ENCODE measurements at regions not wholly inside any gene's neighbourhood (a gene's known extent, or its start where the extent isn't known, plus 50 kb on each side); places are given as distances from the start of the nearest gene placed in this dataset.
"Not testable (repeated sequence)": the region's sequence is repeated elsewhere in the genome, so short reads cannot be mapped to it uniquely, and the experiment has no call there.

- no peak for DNase-seq (ENCODE audit: low spot score)
Observed at GRCh38 chr3:23709987-23710386, 95.8 kb upstream of the UBE2E1 start.

DNA sequence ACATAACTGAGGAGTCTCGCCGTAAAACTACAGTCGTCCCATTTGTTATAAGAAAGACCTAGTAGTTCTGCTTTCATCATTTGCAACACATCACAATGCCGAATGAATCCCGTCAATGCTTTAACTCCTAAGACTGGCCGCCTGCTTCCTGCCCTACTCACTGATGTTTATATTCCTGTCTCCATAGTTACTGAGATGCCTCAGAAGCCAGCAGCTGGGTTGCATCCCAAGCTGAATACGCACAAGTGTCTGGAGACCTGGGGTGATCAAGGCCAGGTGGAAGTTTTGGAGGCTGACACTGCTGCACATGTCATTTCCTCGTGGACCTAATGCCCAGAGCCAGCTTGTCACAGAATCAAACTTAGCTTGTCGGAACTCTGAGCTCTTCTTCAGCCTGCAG, 95.2 kb upstream of the UBE2E1 start:
- no peak for DNase-seq (ENCODE audit: low spot score)

DNA sequence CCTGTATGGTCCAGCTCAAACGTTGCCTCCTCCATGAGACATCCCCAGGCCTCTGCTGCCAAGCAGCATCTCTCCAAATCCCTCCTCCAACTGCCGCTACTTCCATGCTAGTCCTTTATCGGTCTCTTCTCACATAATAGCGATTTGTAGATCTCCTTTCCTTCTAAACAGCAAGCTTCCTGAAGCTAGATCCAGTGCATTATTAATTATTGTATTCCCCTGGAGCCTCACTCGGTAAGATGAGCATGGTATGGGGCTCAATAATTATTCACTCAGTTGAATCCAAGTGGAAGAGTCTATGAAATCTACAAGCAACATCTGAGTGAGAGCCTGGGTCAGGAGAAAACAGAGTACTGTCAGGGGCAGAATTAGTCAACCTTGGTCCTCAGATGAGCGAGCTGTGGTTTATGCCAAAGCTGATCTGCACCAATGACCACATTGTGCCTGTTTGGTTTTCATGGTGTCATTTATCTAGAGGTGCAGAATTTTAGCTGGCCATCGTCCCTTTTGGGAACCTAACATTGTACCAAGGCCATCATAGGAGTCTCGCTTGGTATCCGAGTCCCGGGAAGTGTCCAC, 93.8 kb upstream of the UBE2E1 start:
- peak; percentile 36 for DNase-seq (ENCODE audit: low spot score)

GRCh38 chr3:23712656-23713559, 92.8 kb upstream of the UBE2E1 start:
- DNase-seq (ENCODE audit: low spot score) = no peak

GRCh38 chr3:23713641-23714040, 92.1 kb upstream of the UBE2E1 start:
- DNase-seq (ENCODE audit: low spot score) = no peak

DNA sequence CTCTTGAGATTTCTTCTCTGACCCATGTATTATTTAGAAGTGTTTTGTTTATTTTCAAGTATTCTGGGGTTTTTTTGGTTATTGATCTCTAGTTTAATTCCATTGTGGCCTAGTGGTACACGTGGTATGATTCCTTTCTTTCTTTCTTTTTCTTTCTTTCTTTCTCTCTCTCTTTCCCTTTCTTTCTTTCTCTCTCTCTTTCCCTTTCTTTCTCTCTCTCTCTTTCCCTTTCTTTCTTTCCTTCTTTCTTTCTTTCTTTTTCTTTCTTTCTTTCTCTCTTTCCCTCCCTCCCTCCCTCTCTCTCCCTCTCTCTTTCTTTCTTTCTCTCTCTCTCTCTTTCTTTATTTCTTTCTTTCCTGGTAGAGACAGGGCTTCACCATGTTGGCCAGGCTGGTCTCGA, 85.7 kb upstream of the UBE2E1 start:
- DNase-seq (ENCODE audit: low spot score) = no peak

DNA sequence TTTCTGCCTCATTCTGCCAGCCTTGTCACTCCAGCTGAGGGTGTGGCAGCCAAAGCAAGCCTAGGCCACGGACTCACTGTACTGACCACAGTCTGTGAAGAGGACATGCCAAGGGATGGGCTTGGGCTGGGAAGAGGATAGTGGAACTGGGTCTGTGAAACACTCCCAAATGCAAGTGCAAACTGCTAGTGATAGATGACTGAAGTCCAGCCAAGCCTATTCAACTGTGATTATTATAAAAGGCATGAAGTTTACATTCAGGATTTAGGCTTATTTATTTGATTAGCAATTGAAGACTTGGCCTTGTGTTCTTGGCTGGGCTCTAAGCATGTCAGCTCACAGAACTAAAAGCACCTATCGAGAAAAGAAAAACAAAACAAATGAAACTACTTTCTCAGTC, 84.9 kb upstream of the UBE2E1 start:
- DNase-seq (ENCODE audit: low spot score) = no peak

GRCh38 chr3:23723141-23723540, 82.6 kb upstream of the UBE2E1 start:
- no peak for DNase-seq (ENCODE audit: low spot score)

DNA sequence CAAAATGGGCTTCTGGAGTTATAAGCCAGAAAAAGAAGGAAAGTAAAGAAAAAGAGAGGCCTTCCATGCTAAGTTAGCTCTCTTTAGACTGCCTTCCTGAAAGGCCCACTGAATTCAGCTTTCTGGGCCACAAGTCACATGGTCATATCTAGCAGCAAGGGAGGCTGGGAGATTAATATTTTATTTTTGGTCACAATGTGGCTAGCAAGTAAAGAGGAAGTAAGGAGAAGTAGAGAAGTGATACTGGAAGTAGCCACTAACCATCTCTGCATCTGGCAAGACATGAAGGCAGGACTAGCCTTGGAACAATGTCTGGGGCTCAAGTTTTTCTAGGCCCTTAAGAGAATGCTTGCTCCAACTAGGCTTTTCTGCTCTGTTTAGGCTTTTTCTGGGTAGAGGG, 81.8 kb upstream of the UBE2E1 start:
- no peak for DNase-seq (ENCODE audit: low spot score)

GRCh38 chr3:23726811-23727548, 78.8 kb upstream of the UBE2E1 start:
- DNase-seq (ENCODE audit: low spot score) = peak; percentile 78

- DNase-seq (ENCODE audit: low spot score) = no peak
Observed at GRCh38 chr3:23728601-23729117, 77.1 kb upstream of the UBE2E1 start.

DNA sequence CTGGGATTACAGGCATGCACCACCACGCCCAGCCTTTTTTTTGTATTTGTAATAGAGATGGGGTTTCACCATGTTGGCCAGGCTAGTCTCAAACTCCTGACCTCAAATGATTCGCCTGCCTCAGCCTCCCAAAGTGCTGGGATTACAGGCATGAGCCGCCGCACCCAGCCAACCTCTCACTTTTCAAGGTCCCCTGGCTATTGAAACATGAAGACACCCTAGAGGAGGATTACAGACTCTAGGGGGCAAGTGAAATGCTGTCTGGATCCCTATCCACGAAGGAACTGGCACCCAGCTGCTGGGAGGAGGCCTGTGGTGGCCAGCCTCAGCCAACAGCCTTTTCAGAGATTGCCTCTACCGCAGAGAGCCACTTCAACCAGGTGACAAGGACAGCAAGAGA, 76.4 kb upstream of the UBE2E1 start:
- DNase-seq (ENCODE audit: low spot score) = not testable (repeated sequence)

DNA sequence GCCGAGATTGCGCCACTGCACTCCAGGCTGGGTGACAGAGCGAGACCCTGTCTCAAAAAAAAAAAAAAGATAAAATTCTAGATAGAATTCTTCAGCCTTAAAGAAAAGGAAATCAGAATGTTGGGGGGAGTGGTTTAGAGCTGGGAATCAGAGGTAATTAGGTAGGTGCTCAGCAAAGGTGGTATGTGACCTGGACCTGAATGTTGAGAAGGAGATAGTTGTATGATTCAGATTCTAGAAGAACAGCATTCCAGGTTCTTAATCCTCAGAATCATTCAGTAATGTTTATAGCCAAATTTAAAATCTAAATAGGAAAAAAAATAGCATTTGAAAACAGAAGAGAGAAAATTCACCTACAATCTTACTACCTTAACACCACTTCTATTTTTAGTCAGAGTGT, 71.3 kb upstream of the UBE2E1 start:
- DNase-seq (ENCODE audit: low spot score) = no peak

GRCh38 chr3:23735062-23735461, 70.7 kb upstream of the UBE2E1 start:
- no peak for DNase-seq (ENCODE audit: low spot score)

- no peak for DNase-seq (ENCODE audit: low spot score)
Observed at GRCh38 chr3:23735535-23736326, 70.0 kb upstream of the UBE2E1 start.

GRCh38 chr3:23738944-23739343, 66.8 kb upstream of the UBE2E1 start:
- no peak for DNase-seq (ENCODE audit: low spot score)

DNA sequence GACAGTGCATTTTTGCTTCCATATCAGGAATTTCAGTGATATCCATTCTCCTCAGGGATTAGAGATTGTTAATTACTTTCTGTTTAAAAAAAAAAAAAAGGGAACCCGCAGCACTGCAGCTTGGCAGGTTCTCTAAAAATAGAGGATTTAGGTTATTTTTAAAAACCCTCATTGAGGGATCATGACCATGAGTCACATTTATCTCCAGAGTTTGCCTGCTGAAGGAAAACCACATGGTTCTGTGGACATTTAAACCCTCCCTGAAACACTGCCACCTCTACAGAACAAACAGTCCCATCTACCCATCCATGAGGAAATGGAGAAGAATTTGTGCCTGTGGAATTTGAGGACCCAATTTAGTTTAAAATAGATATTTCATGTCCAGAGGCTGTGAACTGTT, 66.2 kb upstream of the UBE2E1 start:
- DNase-seq (ENCODE audit: low spot score) = no peak

GRCh38 chr3:23740517-23740965, 65.2 kb upstream of the UBE2E1 start:
- DNase-seq (ENCODE audit: low spot score) = peak; percentile 78

DNA sequence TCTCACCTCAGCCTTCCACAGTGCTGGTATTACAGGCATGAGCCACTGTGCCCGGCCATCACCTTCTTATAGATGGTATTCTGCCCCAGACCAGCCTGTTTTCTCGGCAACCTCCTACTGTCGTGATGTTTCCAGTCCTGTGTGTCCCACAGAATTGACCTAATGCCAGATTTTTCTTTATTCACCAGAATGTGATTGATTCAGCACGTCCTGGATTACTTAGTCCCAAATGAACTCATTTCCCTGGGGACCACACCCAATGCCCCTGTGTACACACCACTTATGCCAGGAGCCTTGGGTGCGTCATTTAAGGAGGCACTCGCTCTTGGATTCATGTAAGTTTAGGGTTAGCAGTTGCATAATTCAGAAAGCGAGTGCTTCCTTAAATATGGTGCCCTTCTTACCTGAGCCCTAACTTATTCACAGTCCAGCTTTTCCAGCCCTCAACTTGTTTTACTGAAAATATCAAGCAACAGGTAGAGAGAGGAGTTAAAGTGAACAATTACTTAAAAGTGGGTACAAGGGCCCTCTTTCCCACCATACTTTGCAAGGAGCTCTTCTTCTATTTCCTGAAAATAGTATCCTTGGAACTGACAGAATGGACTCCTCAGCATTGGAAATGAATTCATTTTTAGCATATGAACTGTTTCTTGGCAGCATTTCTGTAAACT, 64.6 kb upstream of the UBE2E1 start:
- DNase-seq (ENCODE audit: low spot score) = no peak

- DNase-seq (ENCODE audit: low spot score) = no peak
Observed at GRCh38 chr3:23743141-23743784, 62.5 kb upstream of the UBE2E1 start.

DNA sequence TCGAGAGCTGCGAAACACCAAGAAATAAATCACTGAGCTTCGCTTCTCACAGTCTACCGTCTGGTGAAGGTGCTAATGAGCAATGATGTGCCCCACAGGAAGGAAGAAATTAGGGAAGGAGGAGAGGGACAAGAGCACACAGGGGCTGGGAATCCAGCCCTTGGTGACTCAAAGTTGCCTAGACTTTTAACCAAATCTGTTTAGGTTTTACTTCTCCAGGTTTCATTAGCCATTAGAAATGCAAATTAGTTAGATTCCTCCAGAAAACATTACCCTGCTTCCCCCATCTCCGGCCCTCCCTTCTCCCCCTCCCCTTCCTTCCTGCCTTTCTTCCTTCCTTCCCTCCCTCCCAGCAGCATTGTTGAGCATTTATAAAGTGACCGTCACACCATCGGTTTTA, 59.3 kb upstream of the UBE2E1 start:
- DNase-seq (ENCODE audit: low spot score) = no peak
